HG03565 (cell line): ENCODE measurements at regions not wholly inside any gene's neighbourhood (a gene's known extent, or its start where the extent isn't known, plus 50 kb on each side); places are given as distances from the start of the nearest gene placed in this dataset.

Experiments used
- ATAC-seq: cut with Tn5 transposase; IDR thresholded peaks from one replicate; pipeline ENCODE4 v1.9.1; 2021; ENCODE audit warnings: mild to moderate bottlenecking, moderate library complexity; ENCODE audit not compliant: unreplicated experiment

- ATAC-seq = no peak
These were observed 497.4 kb upstream of the ZFHX3 start for GRCh38 chr16:73545290-73545689.

DNA sequence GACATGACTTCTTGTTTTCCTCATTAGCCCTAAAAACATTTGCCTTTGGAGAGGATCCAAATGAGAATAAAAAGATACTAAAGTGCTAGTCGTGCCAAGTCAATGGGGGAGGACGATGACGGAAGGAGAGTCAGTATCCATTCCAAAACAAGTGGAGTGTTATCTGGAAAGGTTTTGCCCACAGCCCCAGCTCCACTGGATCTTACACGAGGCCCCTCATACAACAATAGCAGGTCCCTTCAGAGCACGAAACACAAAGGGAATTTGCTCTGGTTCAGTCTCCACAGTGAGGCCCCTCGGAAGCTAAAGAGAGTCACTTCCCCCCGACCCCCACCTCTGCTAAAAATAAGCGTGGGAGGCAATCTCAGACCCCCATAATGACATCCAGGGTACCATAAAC, 496.9 kb upstream of the ZFHX3 start:
- no peak for ATAC-seq

DNA sequence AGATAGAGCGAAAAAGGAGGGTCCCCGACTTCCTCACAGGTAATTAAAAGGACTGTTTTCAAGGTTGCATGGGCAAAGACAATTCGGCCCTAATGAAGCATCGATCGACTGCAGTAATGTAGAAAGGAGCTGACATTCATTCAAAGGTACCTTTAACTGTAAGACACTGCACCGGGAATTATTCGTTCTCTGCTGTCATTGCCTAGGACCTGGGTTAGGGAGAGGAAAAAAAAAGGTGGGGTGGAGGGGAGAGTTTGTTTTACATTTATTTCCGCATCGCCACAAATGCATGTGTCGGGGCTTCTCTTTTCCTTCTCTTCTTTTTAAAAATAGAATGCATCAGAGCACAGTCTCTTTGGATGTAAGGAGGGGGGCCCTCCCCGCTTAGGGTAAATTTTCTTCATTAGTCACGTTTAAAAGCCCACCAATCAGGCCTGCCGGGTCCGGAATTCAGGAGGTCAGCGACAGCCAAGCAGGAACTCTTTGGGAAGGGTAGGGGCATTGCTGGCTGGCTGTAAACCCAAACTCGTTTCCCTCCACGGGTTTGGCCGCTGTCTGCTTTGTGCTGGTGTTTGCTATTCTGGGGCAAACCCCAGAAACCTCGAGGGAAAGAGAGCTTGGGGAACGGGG, 496.2 kb upstream of the ZFHX3 start:
- ATAC-seq = no peak

DNA sequence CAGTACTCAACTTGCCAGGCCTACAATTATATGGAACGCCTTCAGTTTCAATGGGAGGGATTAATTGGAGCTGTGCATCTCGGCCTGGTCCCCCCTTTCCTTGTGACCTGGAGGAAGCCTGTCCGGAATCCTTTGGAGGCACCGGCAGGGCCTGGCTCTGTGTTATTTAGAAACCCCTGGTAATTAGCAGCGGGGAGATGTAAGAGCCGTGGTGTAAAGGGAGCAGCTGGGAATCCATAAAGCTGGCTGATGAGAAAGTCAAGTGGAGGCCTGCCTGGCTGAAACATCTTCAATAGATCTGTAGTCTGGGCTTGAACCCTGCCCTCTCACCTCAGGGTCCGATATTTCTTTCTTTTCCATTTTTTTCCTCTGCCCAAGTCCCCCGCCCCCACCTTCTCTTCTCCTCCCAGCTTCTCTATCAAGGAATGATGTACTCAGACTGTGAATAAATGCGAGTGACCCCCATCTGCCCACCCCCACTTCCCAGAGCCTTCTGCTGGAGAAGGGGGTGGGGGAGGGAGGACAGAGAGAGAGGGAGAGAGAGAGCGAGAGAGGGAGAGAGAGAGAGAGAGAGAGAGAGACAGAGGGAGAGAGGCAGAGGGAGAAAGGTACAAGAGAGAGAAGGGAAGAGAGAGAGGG, 495.5 kb upstream of the ZFHX3 start:
- ATAC-seq = no peak

DNA sequence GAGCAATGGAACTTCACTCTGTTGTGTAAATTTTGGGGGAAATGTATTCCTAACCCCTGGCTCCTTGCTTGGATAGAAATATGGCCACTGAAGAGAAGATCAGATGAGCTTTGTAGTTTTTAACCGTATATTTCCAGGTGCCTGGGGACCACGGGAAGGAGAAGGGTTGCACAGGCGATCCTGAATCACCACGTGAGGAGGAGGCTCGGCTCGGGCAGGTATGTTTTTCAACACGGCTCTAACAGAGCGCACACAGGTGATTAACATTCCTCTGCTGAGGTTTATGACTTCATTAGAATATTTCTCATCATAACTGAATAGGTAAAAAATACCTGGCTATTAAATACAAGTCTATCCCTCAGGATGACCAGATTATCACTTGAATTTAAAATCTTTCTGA, 495.0 kb upstream of the ZFHX3 start:
- ATAC-seq = no peak

GRCh38 chr16:73537921-73538320, 490.0 kb upstream of the ZFHX3 start:
- no peak for ATAC-seq

DNA sequence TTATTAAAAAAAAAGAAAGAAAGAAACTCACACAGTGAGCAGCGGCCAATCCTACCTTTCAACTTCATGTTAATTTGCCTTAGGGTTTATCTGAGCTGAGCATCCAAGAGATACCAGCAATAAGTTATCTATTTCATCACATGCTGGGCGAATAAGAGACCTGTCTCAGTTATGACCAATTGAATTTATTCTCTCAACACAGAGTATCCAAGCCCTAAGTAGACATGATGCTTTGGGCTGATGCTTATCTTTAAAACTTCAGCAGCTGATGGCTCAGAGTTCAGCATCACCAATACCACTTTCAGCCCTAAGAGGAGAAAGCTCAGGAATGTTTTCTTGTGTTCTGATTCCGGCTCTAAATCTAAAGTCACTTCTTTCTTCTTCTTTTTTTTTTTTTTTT, 489.0 kb upstream of the ZFHX3 start:
- ATAC-seq = no peak

GRCh38 chr16:73531021-73531420, 483.1 kb upstream of the ZFHX3 start:
- ATAC-seq = no peak

DNA sequence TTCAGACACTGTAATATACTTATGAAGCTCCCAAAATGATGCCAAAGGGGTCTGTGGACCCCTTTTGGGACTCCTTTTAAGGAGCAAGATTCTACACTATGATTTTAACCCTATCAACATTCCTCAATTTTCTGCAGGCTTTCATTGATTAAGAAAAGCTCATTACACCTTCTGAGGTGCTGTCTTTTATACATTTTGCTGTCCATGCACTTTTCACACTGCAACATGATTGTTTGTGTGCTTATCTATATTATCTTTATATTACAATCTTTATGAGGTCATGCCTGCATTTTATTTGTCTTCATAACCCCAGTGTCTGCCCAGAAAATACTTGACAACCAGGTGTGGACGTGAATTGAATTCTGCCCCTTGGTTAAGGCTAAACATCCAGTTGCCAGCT, 482.6 kb upstream of the ZFHX3 start:
- no peak for ATAC-seq

DNA sequence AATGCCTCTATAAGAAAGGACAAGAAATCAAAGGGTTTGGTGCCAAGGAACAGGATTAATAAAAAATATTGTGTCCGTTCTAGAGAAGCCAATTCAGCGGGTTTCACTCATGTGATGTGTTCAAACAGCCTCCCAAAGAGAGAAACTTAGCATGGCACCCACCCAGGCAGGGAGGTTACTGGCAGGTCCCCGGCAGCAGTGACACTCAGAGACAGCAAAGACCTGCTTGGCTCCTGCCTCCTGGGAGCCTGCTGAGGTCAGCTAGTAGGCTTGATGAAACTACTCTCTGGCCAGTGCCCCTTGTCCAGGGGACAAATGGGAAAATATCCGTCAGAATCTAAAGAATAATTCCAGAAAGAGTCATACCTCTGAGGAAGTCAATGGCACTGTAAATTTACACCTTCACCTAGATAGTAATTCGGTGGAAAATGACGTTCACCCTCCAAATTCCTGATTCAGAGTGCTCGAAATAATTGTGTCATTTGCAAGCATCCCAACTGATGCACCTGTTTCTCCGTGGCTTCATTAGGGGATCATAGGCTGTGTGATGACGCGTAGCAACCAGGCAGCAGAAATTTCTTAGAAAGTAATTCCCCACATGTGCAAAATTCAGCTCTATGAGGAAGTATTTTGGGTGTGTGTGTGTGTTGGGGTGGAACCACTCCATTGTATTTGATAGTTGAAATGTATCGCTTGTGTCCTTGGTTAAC, 481.5 kb upstream of the ZFHX3 start:
- no peak for ATAC-seq

DNA sequence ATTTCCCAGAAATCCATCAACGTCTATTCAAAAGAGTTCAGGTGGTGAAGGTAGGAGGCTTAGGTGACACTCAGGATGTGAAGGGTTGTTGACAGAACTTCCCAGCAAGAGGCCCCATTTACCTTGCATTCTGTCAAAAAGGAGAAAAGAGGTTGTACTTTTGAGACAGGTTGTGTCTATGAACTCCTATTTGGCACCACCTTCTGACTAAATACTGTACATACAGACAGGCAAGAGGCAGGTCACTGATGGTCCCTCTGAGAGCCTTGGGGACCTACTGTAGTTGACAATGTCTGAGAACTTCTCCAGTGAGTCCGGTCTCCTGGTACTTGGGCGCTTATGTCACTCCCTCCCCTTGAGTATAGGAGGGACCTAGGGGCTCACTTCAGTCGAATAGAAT, 479.3 kb upstream of the ZFHX3 start:
- no peak for ATAC-seq

- ATAC-seq = no peak
These were observed 478.3 kb upstream of the ZFHX3 start for GRCh38 chr16:73526011-73526804.

GRCh38 chr16:73523209-73523608, 475.3 kb upstream of the ZFHX3 start:
- no peak for ATAC-seq

- no peak for ATAC-seq
These were observed 473.6 kb upstream of the ZFHX3 start for GRCh38 chr16:73521499-73521898.

DNA sequence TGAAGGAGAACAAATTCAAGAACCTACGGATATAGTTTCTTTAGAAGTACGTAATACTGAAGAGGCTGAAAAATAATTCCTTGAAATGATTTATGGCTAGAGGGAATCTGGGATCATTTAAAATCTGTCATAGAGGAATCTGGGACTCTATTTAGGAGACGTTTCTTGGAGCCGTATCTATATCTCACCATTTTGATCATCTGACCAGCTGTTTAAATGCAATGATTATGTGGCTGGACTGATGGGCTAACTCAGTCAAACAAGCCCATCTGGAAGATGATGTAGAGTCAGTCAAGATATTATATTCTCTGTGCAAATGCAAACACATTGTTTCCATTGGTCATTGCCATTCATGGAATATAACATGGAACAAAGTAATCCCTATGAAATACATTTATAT, 467.7 kb upstream of the ZFHX3 start:
- ATAC-seq = no peak

- ATAC-seq = no peak
These were observed 462.9 kb upstream of the ZFHX3 start for GRCh38 chr16:73510852-73511251.

DNA sequence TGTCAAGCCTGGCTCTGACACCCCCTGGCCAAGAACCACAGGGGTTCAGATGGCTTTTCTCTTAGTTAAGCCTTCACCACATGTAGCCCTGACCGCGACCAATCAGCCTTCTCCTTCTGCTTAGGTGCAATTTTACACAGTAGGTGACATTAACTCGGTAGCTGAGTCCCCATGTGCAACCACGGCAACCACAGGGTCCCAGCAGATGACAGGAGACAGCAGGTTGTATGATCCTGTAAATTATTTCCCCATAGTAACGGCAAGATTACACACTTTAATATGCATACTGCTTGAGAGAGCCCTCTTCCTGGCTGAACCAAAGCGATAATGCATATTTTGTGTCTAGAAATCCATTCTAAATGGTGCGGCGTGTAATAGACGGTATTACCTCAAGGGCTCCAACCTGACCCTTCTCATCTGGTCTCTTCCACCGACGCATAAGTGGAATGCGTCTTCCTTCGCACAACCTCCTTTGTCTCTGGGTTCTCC, 458.7 kb upstream of the ZFHX3 start:
- no peak for ATAC-seq

DNA sequence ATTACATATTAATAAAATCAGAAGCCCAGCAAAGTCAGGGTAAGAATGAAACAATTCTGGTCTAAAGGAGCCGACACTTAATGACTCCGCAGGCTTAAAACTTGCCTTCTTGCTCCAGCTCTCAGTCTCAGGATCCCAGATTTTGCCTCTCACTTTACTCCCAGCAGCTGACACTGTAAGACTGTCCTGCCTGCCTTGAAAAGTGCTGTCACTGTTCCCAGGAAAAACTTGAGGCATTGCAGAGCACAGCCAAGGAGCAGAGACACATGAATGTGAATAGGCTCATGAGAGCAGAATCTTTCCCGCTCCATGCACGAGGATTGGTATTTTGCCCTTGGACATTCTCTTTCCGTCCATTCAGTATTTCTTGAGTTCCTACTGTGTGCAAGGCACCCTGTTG, 457.6 kb upstream of the ZFHX3 start:
- ATAC-seq = no peak

DNA sequence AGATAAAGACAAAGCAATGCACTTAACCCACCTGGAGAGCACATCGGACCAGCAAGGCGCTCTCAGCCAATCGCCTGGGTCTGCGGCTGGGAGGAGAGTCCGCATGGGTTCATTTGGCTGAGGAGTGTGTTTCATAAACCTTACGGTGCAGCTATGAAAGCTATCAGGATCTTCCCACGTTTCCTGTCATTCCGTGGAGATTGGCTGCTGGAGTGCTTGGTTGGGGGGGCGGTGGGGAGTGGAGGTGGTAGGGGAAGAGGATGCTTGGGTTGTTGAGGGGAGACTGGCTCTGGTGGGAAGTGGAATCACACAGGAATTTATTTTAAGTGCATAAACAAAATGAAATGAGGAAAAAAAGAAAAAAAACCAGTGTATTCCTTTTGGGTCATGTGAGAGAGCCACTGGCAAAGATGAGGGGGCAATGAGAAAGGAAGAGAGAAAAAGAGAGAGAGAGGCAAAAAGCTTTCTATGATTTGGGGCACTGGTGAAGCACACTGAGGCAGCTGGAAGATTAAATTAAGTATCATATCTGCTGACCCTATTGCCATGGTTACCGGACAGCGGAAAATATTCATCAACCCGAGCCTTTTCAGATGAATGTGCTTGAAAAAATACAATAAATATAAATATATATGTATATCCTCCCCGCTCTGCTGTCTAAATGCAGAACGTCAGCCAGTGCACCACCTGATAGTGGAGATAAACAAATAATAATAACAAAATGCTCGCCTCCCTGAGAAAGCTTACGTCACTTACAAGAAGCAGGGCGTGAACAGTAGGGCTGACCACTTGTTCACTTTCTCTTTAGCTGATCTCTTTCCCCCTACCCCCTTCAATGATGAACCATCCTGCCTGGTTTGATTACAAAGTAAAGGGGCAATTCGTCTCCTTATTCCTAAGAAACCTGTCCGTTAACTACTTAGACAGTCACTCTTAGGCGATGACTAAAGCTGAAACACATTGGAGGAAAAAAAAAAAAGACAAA, 457.0 kb upstream of the ZFHX3 start:
- no peak for ATAC-seq

GRCh38 chr16:73503093-73503492, 455.2 kb upstream of the ZFHX3 start:
- ATAC-seq = no peak
